ENCODE measurements at regions not wholly inside any gene's neighbourhood (a gene's known extent, or its start where the extent isn't known, plus 50 kb on each side); places are given as distances from the start of the nearest gene placed in this dataset.

- no peak for DNase-seq (ENCODE audit: low read depth)
- TF ChIP-seq, protein P1, sequence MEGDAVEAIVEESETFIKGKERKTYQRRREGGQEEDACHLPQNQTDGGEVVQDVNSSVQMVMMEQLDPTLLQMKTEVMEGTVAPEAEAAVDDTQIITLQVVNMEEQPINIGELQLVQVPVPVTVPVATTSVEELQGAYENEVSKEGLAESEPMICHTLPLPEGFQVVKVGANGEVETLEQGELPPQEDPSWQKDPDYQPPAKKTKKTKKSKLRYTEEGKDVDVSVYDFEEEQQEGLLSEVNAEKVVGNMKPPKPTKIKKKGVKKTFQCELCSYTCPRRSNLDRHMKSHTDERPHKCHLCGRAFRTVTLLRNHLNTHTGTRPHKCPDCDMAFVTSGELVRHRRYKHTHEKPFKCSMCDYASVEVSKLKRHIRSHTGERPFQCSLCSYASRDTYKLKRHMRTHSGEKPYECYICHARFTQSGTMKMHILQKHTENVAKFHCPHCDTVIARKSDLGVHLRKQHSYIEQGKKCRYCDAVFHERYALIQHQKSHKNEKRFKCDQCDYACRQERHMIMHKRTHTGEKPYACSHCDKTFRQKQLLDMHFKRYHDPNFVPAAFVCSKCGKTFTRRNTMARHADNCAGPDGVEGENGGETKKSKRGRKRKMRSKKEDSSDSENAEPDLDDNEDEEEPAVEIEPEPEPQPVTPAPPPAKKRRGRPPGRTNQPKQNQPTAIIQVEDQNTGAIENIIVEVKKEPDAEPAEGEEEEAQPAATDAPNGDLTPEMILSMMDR (IDR thresholded peaks at IDR 0.05; ENCODE audit: low read length, missing control alignments) = no peak
- no peak overlapping the region for H3K4me3 ChIP-seq (replicated peaks; ENCODE audit: low read depth, low read length)
These were observed 245.4 kb downstream of the HTR1B start for GRCh38 chr6:77217896-77218295.

DNA sequence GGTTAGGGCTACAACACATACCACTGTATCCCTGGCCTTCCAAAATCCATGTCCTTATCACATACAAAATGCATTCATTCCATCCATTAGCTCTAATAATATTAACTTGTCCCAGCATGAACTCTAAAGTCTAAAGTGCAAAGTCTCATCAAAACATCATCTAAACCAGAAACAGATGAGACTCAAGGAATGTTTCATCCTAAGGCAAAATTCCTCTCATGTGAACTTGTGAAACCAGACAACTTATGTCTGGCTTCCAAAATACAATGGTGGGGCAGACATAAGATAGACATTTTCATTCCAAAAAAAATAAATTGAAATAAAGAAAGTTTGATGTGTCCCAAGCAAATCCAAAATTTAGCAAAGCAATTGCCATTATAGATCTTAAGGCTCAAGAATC lies 257.4 kb downstream of the HTR1B start:
- no peak overlapping the region for H3K4me3 ChIP-seq (replicated peaks; ENCODE audit: low read depth, low read length)
- DNase-seq (ENCODE audit: low read depth) = no peak
- TF ChIP-seq, protein P1 (IDR thresholded peaks at IDR 0.05; ENCODE audit: low read length, missing control alignments) = no peak

DNA sequence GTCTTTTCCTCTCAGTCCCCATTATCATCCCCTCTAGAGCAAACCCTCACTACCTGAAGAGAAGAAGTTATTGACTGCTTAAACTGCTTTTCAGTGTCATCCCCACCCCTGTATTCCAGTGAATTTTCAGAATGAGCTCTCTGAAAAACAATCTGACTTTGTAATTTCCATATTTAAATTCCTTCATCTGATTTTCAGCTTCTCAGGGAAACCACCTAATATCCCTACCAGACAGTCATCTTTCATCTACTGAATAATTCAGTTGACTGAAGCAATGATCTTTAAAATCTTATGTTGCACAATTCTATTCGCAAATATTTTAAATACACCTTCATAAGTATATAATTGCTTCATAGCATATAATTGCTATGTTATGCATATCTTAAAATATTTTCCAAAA lies 258.7 kb downstream of the HTR1B start:
- DNase-seq (ENCODE audit: low read depth) = no peak
- TF ChIP-seq, protein P1 (IDR thresholded peaks at IDR 0.05; ENCODE audit: low read length, missing control alignments) = no peak
- H3K4me3 ChIP-seq (replicated peaks; ENCODE audit: low read depth, low read length) = no peak overlapping the region

- no peak for DNase-seq (ENCODE audit: low read depth)
- no peak overlapping the region for H3K4me3 ChIP-seq (replicated peaks; ENCODE audit: low read depth, low read length)
- TF ChIP-seq, protein P1 (IDR thresholded peaks at IDR 0.05; ENCODE audit: low read length, missing control alignments) = no peak
These were observed 279.8 kb downstream of the HTR1B start for GRCh38 chr6:77183447-77183846.

DNA sequence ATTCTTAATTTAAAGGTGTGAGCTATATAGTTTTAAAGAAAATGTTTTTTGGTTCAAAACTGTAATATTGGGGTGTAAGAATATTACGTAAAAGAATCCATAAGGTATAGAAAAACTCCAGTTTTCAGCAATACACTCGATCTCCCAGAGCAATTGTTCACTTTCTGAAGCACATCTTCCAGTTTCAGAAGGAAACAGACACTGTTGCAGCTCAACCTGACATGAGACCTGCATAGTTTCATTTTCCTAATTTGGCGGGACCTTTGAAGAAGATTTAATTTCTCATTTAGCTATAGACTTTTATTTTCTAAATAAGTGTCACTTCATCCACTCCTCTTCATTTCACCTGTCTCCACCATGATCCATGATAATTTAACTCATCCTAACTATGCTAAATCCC lies 281.5 kb downstream of the HTR1B start:
- TF ChIP-seq, protein P1 (IDR thresholded peaks at IDR 0.05; ENCODE audit: low read length, missing control alignments) = no peak
- no peak overlapping the region for H3K4me3 ChIP-seq (replicated peaks; ENCODE audit: low read depth, low read length)
- DNase-seq (ENCODE audit: low read depth) = no peak

DNA sequence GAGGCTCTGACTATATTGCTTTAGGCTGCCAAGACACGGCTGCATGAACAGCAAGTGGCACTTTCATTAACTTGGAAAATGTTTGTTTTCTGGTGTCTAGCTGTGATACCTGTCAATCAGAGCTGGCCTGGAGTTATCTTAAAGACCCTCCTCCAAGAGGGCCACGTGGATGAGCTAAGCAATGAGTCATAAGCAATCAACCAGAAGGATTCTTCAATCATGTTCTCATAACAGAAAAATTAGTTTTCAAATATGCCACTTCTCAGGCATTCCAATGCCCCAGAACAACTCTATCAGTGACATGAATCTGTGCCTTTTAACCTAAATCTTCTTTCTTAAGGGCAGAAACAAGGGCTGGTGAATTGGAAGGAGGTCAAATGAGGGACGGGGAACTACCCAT lies 283.0 kb downstream of the HTR1B start:
- no peak overlapping the region for H3K4me3 ChIP-seq (replicated peaks; ENCODE audit: low read depth, low read length)
- TF ChIP-seq, protein P1 (IDR thresholded peaks at IDR 0.05; ENCODE audit: low read length, missing control alignments) = no peak
- DNase-seq (ENCODE audit: low read depth) = no peak

GRCh38 chr6:77178821-77179220 lies 284.5 kb downstream of the HTR1B start:
- H3K4me3 ChIP-seq (replicated peaks; ENCODE audit: low read depth, low read length) = no peak overlapping the region
- DNase-seq (ENCODE audit: low read depth) = peak; percentile 46
- TF ChIP-seq, protein P1 (IDR thresholded peaks at IDR 0.05; ENCODE audit: low read length, missing control alignments) = no peak

Measured in fibroblast of pulmonary artery (primary cell).